ENCODE measurements at regions not wholly inside any gene's neighbourhood (a gene's known extent, or its start where the extent isn't known, plus 50 kb on each side); places are given as distances from the start of the nearest gene placed in this dataset.

- DNase-seq (ENCODE audit: low read depth, low spot score): no peak
Observed at GRCh38 chr16:85344502-85345128, 232.3 kb upstream of the CIBAR2 start.

DNA sequence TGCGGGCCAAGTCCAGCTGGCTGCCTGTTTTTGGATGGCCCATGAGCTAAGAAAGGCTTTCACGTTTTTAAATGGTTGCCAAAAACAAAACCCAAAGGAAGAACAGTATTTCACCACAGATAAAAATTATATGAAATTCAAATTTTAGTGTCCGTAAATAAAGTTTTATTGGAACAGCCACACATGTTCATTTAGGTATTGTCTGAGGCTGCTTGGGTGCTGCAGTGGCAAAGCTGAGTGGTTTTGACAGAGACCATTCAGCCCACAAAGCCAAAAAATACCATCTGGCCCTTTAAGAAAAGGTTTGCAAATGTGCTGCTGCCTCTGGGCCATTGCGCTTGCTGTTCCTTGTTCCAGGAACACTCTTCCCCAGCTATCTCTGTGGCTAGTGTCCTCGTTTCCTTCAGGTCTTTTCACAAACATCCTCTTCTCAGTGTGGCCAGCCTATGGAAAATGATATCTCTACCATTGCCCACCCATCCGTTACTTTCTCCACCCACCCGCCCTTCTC lies 232.9 kb upstream of the CIBAR2 start:
- no peak for DNase-seq (ENCODE audit: low read depth, low spot score)

GRCh38 chr16:85346404-85347212 lies 234.3 kb upstream of the CIBAR2 start:
- DNase-seq (ENCODE audit: low read depth, low spot score): no peak

GRCh38 chr16:85347213-85347591 lies 234.9 kb upstream of the CIBAR2 start:
- DNase-seq (ENCODE audit: low read depth, low spot score): no peak

GRCh38 chr16:85348065-85348840 lies 236.0 kb upstream of the CIBAR2 start:
- DNase-seq (ENCODE audit: low read depth, low spot score): no peak

DNA sequence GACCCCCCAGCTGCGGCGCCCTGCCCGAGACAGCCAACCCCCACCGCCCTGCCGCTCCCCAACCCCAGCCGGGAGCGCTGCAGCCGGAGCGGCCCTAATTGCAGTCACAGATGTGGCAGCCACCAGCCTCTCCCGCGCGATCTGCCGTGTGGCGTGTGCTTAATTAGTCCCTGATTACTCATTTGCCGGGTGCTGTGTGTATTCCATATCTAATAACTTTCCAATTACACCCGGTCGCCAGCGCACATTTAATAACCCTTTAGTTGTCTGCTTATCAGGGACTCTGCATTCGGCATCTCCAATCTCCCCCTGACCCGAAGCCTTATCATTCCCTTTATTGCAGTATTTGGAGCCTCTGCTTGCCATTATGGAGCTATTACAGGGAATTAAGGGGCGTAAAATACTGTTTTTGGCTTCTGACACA lies 236.7 kb upstream of the CIBAR2 start:
- no peak for DNase-seq (ENCODE audit: low read depth, low spot score)

DNA sequence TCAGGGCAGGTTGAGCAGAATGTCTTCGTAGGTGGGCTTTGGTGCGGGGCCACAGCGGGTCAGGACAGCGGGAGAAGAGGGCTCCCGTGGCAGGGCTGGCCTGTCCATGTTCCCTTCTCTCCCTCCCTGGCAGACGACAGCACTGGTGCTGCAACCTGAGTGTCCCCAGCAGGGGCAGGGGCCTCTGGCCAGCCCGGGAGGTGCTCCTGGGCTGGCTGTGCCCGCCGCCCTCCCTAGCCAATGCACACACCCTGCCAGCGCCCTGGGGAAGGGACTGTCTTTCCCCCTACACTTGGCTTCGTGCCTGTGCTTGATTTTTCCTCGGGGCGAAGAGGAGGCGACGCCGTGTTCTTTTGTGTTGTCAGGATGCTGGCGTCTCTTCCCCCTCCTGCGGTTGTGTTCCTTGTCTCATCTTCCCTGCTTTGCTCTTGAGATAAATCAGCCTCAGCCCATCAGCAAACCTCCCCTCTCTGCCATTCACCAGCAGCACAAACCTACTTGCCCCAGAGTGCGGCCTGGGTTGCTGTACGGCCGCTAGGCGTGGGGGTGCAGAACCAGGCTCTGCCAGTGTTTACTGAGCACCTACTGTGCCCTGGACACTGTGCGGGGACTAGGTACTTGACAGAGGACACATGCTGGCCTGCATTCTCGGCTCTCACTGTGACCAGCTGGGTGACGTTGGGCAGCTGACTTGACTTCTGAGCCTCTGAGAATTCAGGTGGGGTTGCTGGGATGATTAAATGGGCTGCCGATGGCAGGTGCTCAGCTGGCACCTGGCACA lies 237.3 kb upstream of the CIBAR2 start:
- no peak for DNase-seq (ENCODE audit: low read depth, low spot score)

GRCh38 chr16:85350146-85350728 lies 238.0 kb upstream of the CIBAR2 start:
- DNase-seq (ENCODE audit: low read depth, low spot score): no peak

DNA sequence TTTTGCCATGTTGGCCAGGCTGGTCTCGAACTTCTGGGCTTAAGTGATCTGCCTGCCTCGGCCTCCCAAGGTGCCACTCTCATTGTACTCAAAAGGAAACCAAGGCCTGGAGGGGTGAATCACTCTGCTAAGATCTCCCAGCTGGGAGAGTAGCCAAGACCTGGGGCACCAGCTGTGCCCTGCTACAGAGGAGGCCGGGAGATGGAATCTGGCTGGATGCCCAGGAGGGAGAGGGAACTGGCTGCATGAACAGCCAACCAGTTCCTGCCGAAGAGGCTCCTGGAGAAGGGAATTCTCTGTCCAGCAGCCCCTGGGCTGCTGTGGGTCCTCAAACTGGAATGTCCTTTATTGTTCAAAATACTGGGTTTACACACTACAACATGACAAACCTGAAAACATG lies 238.7 kb upstream of the CIBAR2 start:
- DNase-seq (ENCODE audit: low read depth, low spot score): no peak

- DNase-seq (ENCODE audit: low read depth, low spot score): no peak
Observed at GRCh38 chr16:85353013-85353412, 240.7 kb upstream of the CIBAR2 start.

DNA sequence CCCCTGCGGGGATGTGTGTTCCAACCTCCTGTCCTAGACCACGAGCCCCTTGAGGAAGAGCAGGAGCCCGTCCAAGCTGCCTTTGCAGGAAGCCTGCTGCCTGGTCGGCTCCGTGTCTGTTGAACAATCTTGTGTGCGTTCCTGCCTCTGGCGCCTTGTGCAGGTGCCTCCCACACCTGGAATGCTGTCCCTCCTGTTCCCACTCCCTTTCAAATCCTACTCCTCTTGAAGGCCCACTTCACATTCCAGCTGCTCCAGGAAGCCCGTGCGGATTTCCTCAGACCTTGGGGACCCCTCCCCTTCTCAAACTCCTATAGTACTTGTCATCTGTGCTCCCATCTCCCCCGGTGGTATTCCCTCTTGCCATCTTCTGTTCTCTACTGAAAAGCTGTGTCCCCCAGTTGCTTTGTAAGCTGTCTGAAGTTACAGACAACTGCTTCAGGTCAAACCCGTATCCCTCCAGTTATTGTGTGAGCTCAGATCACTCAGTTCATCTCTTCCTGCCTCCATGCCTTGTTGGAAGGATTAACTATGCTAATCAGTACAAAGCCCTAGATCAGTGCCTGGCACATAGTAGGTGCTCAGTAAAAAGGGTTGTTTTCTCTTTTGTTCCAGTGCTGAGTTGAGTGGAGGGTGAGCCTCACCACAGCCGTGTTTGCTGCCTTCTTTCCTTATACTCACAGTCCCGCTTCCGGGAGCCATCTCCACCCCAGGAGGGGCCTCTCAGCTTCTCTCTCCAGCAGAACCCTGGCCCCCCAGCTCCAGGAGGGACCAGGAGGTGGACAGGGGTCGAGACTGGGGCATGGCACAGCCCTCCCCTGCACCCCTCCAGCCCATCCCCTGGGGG lies 241.8 kb upstream of the CIBAR2 start:
- DNase-seq (ENCODE audit: low read depth, low spot score): no peak

DNA sequence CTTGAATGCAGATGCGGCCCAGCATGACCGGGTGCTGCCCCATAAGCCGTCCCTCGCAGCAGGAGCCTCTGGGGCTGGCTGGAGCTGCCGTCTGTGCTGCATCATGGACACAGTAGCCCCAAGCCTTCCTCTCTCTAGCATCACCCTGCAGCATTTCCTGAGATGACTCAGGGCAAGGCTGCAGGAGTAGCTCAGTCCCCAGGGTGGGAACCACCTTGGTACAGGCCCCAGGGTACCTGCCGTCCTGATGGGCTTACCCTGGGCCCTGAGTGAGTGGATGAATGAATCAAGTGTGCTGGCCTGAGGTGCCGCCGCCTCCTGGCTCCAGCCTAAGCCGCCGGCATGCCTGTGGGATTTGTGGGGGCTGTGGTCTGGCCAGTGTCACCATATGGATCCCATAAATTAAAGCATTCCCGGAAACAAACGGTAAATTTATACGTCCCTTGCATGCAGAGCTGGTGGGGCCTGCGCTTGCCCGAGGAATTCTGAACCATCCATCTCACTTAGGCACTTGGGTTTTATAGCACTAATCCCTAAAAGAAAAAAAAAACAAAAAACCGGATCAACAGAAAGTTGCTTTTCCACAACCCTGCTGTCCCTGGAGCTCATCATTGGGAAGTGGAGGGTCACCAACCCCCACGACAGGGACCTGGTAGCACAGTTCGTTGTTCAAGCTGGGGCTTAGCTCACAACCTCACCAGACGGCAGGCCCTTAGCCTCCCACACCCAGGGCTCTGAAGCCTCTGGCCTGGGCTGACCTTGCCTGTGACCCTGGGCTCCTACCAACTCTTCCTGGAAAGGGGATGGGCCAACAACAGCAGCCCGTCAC lies 242.6 kb upstream of the CIBAR2 start:
- no peak for DNase-seq (ENCODE audit: low read depth, low spot score)

DNA sequence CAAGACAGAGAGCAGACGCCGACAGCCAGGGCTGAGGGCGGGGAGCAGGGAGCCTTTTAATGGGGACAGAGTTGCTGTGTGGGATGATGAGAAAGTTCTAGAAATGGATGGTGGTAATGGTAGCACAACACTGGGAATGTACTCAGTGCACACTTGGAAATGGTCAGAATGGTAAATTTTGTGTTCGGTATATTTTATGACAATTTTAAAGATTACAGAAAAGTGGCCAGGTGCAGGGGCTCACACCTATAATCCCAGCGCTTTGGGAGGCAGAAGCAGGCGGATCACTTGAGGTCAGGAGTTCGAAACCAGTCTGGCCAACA lies 243.2 kb upstream of the CIBAR2 start:
- DNase-seq (ENCODE audit: low read depth, low spot score): no peak

DNA sequence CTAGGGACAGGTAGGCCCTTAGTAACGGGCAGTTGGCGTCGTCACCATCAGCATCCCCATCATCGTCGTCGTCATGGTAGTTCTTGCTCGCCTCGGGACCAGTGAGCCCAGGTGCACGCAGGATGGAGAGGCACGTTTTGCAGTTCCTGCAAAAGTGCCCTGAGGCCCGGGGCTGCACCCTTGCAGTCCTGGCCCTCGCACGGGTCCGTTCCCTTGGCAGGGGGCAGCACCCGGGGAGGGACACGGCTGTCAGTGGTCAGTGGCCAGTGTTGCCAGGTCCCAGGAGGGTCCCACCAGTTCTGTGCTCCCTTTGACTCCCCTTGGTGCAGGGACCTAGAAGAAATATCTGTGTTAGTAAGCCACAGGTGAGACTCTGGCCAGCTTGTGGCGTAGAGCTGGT lies 243.9 kb upstream of the CIBAR2 start:
- DNase-seq (ENCODE audit: low read depth, low spot score): no peak

DNA sequence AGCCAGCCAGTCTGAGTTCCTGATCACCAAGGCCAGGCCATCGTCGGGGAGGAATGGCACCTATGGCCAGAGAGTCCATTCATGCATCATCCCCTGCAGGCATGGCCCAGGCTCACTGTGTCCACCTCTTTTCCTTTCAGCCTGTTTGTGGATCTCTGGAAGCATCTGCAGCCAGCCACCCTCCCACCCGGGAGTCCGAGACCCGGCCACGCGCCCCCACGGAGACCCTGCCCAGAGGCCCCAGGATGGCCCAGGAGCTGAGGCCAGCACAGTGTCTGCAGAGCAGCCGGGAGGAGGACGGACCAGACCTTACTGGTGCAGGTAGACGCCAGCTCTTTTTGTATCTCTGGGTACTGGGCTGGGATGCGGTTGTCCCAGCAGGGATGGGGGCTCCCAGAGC lies 245.1 kb upstream of the CIBAR2 start:
- DNase-seq (ENCODE audit: low read depth, low spot score): no peak

DNA sequence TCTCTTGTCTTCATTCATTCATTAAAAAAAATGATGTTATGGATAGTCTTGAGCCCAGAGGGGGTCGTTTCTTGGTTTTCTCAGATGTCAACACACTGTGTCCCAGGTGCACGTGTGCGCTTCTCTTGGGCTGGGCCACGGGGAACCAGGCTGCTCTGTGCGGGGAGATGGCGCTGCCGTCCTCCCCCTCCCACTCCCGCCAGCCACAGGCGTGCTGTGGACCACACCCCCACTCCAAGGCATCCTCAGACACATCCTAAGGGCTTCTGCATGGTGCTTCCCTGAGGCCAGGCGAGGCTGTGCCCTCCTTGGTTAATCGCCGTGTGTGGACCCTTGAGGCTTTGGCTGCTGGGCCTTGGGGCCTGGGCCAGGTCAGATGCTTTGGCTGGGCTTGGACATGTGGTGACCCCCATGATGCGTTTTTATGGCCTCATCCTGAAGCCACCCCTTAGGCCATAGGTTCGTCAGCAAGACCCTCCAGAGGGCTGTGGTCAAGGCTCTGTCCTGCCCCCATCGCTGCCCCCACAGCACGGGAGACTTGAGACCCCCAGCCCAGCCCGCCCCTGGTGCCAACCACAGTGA lies 245.7 kb upstream of the CIBAR2 start:
- no peak for DNase-seq (ENCODE audit: low read depth, low spot score)

- DNase-seq (ENCODE audit: low read depth, low spot score): no peak
Observed at GRCh38 chr16:85358704-85359146, 246.5 kb upstream of the CIBAR2 start.

GRCh38 chr16:85359147-85359822 lies 247.0 kb upstream of the CIBAR2 start:
- DNase-seq (ENCODE audit: low read depth, low spot score): no peak
